HK-2 (cell line): ENCODE measurements at regions not wholly inside any gene's neighbourhood (a gene's known extent, or its start where the extent isn't known, plus 50 kb on each side); places are given as distances from the start of the nearest gene placed in this dataset.

Experiments used
- DNase-seq: peaks from one replicate; pipeline ENCODE4 v3.0.0-alpha.2; 2018; ENCODE audit not compliant: unreplicated experiment

GRCh38 chr3:30553641-30554316 lies 52.6 kb upstream of the TGFBR2 start:
- peak; percentile 26 for DNase-seq

- no peak for DNase-seq
Observed at GRCh38 chr3:30554317-30554690, 52.1 kb upstream of the TGFBR2 start.

- DNase-seq, result no peak
Observed at GRCh38 chr3:30555968-30556367, 50.4 kb upstream of the TGFBR2 start.
